ENCODE measurements at regions not wholly inside any gene's neighbourhood (a gene's known extent, or its start where the extent isn't known, plus 50 kb on each side); places are given as distances from the start of the nearest gene placed in this dataset.
"Not testable (repeated sequence)": the region's sequence is repeated elsewhere in the genome, so short reads cannot be mapped to it uniquely, and the experiment has no call there.

GRCh38 chr3:153624310-153625030 lies 462.4 kb downstream of the RAP2B start:
- DNase-seq = peak; percentile 5

DNA sequence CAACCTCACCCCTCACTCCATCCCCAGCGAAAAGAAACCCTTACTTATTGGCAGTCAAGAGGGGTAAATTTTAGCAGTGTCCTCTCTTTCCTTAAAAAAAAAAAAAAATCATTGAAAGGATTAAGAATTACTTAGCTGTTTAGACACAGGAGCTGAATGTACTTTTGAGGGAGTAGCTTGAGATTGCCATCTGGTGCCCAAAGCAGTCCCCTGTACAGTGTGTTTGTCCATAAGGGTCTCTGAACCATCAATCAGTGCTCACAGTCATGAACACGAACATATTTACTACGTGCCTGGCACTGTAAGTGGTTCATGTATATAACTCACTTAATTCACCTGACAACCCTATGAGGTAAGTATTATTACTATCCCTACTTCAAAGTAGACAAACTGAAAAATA lies 463.5 kb downstream of the RAP2B start:
- DNase-seq = no peak

DNA sequence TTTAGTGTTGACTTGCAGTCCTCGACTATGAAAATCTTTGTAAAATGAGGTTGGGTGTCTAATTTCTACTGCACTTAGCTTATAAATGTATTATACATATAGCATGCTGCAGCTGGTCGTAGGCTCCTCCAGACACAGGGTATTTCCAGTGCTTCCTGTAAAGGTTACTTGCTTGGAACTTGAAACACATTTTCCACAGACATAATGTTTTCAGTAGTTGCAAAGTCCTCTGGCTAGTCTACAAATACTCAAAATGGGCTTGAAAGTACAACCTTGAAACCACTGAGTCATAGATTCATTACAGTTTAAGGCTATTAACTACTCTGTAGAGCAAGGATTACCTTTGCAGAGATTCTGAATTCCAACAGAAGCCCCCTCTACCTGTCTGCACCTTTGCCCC lies 464.1 kb downstream of the RAP2B start:
- DNase-seq = no peak

DNA sequence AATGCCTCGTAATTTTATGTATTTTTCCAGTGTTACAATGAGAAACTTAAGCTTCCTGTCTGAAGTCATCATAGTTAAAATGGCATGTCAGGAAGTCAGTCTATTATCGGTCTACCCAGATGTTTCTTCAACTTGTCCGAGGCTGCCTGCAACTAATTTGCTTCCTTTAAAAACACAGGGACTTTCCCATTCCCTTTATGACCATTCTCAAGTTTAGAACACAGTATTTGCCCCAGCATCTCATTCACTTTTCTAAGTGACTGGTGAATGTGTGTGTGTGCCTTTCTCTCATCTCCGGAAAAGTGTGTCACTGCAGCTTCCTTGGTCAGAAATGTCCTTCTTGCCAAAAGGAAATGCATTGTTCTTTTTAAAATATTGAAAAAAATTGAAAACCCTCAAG lies 466.6 kb downstream of the RAP2B start:
- peak; percentile 68 for DNase-seq

DNA sequence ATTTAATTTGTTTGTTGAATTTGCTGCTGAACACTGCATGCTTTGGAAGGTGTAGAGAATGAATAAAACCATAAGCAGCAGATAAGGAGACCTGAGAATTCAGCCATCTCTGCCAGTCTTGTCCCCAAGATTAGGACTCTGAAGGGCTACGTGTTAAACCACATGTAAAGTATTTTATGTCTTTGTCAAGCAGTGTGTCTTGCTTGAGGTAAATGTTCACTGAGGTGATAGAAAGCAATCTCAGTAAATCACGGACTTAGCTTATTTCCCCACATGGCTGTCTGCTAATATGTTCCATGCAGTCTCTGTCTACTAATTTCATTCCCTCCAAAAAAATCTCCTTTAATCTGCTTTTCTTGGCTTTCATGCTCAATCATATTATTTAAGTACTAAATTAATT lies 467.1 kb downstream of the RAP2B start:
- no peak for DNase-seq

DNA sequence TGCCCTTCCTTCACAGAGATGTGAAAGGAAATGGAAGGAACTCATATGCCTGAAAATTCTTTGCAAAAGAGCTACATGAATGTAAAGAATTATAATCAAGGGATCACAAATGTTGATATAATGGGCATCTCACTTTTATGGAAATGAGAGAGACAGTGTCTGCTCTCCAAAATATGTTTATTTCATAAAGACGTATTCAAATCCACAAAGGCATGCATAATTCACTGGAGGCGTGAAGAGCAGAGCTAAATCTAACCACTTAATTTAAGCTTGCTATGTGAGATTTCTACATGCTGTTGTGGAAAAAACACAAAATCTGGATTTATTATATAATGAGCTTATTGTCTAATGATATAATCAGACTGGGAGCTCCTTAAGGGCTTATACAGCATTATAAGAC lies 469.1 kb downstream of the RAP2B start:
- DNase-seq = no peak

DNA sequence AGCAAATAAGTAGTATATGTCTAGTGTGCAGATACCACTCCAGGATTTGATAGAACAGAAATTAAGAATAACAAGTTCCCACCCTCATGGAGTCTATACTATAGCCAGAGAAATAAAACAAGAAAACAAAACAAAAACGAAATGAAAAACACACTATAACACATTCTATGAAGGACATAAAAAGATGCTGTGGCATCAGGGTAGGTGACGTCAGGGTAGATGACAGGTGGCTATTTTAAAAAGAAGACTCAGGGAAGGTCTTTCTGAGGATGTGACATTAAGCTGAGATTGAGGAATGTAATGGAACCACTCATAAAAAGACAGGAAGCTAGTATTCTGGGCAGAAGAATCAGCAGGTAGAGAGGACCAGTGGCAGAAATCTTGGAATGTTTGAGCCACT lies 469.6 kb downstream of the RAP2B start:
- DNase-seq = no peak

GRCh38 chr3:153633407-153633806 lies 471.4 kb downstream of the RAP2B start:
- DNase-seq = no peak

- no peak for DNase-seq
These were observed 472.7 kb downstream of the RAP2B start for GRCh38 chr3:153634683-153635082.

- no peak for DNase-seq
These were observed 477.6 kb downstream of the RAP2B start for GRCh38 chr3:153639631-153640030.

GRCh38 chr3:153640689-153641665 lies 479.0 kb downstream of the RAP2B start:
- DNase-seq = no peak

- DNase-seq = not testable (repeated sequence)
These were observed 478.6 kb upstream of the ARHGEF26 start for GRCh38 chr3:153642576-153642975.

DNA sequence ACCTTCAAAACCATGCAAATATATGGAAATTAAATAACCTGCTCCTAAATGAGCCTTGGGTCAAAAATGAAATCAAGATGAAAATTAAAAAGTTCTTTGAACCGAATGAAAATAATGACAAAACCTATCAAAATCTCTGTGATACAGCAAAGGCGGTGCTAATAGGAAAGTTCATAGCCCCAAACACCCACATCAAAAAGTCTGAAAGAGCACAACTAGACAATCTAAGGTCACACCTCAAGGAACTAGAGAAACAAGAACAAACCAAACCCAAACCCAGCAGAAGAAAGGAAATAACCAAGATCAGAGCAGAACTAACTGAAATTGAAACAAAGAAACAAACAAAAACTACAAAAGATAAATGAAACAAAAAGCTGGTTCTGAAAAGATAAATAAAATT lies 477.7 kb upstream of the ARHGEF26 start:
- not testable (repeated sequence) for DNase-seq

- DNase-seq = no peak
These were observed 471.8 kb upstream of the ARHGEF26 start for GRCh38 chr3:153649286-153649839.

DNA sequence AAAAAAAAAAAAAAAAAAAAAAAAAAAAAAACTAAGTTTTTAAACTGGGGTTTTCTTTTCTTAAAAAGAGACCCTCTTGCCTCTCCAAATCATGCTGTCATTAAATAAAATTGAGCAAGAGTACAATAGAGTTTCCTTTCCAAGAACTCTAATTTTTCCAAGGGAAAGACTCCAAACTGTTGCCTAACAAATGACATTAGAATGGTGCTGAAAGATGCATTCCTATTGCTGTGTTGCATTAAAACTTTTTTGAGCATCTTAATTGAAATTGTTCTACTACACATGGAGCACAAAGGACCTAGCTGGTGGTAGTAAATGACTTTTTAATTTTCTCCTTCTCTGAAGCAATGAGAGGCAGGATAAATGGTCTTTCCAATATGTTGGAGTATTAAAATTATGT lies 469.1 kb upstream of the ARHGEF26 start:
- DNase-seq = no peak

DNA sequence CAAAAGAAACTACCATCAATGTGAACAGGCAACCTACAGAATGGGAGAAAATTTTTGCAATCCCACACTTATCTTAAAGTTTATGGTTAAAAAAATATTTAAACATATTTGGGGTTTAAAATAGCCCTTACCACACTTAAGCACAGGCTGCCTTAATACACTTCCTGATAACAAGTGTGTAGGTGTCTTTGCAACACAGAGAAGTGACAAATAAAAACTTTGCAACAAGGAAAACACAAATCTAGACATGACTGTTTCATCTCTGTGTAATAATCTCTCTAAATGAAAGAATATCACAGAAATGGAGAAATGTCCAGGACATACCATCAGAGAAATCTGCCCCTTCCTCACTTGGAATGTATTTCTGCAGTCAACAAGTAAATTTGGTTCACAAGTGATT lies 464.1 kb upstream of the ARHGEF26 start:
- DNase-seq = peak; percentile 70

- no peak for DNase-seq
These were observed 463.7 kb upstream of the ARHGEF26 start for GRCh38 chr3:153657461-153657860.

DNA sequence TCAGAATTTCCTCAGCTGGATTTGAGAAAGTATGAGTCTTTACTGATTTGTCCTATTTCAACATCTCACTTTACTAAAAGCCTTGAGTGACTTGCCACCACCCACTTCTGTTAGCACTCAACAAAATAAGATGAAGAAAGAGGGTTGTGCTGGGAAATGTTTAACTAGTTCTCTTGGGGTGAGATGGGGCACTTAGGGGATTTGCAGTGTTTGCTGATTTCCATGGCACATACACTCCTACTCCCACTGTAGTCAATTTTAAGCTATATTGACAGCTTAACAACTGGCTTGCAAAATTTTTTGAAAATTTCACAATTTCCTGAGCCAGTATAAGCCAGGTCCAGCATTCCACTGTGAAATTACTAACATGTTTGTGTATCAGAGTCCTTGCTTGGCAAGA lies 463.1 kb upstream of the ARHGEF26 start:
- DNase-seq = peak; percentile 73

GRCh38 chr3:153666991-153667740 lies 454.0 kb upstream of the ARHGEF26 start:
- DNase-seq = no peak

DNA sequence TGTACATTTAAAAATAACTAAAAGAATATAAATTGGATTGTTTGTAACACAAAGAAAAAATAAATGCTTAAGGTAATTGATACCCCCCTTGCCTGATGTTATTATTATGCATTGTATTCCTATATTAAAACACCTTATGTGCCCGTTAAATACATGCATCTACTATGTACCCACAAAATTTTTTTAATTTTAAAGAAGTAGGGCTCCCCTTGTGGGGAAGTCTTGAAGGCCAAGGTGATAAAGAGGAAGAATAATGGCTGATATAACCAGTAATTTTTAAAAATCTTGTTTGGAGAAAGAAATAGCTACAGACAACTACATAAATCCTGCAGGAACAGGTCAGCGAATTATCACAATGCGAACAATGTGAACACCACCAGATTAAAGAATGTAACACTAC lies 451.7 kb upstream of the ARHGEF26 start:
- DNase-seq = no peak

GRCh38 chr3:153670577-153670976 lies 450.6 kb upstream of the ARHGEF26 start:
- peak; percentile 8 for DNase-seq

DNA sequence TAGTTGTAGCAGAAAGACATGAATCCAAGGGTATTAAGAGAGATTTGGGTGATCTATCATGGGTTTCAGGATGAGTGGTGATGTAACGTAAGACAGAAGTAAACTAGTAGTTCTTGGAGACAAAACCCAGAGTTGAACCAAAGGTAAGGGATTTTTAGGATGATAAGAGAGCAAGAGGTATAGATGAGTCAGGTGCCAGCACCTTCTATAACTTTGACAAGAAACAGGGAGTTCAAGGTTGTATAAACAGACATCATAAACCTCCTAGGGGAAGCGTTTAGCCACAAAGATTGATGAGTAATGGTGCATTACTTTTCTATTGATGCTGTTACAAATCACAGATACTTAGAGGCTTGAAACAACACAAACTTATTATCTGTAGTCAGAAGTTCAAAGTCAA lies 447.3 kb upstream of the ARHGEF26 start:
- DNase-seq = no peak

DNA sequence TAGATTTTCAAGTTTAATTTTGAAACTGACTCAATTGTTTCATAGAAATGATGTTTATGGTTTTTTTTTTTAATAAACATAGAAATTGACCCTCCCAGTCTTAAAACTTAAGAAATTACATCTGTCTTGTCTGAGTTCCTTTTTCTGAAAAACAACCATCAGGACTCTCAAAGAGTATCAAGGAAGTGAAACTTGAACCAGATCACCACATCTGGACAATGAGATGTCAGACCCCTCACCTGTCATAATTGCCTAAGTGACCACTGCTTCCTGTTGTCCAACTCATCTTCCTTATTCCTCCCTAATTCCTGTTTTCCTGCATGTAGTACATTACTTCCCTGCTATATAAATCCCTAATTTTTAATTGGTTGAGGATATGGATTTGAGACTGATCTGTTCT lies 441.5 kb upstream of the ARHGEF26 start:
- DNase-seq = peak; percentile 69

All from inflammatory macrophage treated with lipopolysaccharide for 4 hours (primary cell).